ENCODE measurements at regions not wholly inside any gene's neighbourhood (a gene's known extent, or its start where the extent isn't known, plus 50 kb on each side); places are given as distances from the start of the nearest gene placed in this dataset.

DNA sequence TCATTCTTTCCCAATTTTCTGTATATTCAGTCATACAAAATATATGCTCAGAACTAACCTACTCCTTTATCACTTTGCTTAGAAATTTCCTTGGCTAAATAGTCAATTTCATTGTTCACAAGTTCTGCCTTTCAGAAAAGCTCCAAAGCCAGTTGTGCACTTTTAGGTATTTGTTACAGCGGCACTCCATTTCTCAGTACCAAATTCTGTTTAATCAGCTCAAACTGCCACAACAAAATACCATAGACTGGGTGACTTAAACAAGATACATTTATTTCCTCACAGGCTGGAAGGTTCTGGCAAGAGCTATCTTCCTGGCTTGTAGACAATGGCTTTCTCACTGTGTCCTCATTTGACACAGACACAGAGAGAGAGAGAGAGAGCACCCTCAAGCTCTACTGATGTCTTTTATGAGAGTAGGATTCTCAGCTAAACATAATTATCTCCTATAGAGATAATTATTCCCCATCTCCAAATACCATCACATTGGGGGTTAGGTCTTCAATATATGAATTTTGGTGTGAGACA, 188.8 kb upstream of the FSTL5 start:
- no peak for DNase-seq (ENCODE audit: low read depth)

DNA sequence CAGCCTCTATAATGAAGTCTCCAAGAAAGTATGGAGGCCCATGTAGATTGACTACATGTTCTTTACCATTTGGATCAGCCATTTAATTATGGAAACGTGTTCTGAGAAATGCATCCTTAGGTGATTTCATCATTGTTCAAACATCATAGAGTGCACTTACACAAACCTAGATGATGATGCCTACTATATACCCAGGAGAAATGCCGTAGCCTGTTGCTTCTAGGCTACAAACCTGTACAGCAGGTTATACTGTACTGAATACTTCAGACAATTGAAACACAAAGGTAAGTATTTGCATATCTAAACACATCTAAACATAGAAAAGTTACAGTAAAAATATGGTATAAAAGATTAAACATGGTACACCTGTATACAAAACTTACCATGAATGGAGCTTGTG, 186.5 kb upstream of the FSTL5 start:
- DNase-seq (ENCODE audit: low read depth): no peak

DNA sequence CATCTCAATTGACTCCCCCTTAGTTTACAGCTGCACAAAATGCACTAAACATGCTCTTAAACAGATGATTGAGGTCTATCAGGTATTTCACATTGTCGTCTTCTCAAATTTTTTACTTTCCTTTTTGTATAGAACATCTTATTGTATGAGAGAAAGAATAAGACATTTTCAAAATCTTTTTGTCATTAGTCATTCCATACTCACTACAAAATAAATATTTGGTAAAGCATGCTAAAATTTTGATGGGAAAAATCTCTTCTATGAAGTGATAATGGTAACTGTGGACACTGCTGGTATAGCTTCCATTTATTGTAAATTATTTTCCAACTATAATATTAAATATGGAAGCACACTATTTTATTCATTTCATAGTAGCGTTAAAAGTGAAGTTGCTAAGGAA, 185.6 kb upstream of the FSTL5 start:
- no peak for DNase-seq (ENCODE audit: low read depth)

DNA sequence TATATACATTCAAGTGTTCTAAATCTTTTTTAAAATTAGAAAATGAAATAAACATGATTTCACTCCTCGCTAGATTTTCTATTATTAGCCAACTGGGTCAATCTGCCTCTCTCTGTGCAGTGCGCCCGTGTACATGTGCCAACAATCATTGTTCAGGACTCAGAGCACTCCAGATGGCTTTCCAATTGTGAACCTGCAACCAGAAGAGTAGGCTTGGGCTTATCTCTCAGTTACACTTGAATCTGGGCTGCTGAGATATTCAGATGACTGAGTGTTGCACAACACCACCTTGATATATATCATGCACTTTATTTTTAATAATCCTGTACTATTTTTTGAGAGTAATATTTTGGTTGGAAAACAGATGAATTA, 184.0 kb upstream of the FSTL5 start:
- no peak for DNase-seq (ENCODE audit: low read depth)

DNA sequence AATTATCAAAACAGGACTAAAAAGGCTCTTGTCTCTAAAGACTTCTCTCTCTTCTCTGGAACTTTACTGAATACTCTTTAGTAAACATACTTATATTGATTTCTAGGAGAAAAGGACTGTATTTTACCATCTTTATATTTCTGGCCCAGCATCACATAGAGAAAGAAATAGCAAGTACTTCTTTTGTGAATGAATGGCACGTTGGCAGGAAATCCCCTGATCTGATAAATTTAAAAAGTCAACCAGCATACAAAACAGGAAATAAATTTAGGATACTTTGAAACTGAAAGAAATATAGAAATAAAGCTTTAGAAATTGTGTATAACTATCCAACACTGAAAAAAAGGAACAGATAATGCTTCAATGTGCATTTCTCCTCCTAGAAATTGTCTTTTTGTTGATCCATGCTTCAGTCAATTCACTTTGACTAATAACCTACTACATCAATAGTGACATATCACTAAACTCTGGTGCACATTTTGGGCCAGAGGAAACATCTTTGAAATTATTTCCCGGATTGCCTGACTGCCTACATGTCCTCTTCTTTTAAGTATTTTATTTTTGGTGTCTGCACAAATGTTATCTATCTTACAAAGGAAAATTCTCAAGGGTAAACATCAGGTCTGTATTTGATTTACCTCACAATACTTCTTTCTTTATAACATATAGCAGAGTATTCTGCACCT, 183.5 kb upstream of the FSTL5 start:
- no peak for DNase-seq (ENCODE audit: low read depth)

DNA sequence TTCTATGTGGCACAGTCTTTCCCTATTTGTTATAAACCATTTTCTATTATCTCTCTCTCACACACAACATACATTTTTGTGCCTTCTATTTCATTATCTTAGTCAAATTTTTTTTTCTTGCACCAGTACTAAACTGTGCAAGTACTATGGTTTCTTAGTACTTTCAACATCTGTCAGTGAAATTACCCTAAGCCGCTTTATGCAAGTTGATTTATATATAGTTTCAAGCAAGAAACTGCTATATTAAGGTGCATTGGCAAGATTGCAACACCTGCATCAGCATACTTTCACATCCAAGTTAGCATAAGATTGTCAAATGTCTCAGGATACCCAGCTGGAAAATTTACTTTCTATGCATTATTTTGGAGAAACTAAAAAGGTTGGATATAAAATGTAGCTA, 180.2 kb upstream of the FSTL5 start:
- DNase-seq (ENCODE audit: low read depth): no peak

DNA sequence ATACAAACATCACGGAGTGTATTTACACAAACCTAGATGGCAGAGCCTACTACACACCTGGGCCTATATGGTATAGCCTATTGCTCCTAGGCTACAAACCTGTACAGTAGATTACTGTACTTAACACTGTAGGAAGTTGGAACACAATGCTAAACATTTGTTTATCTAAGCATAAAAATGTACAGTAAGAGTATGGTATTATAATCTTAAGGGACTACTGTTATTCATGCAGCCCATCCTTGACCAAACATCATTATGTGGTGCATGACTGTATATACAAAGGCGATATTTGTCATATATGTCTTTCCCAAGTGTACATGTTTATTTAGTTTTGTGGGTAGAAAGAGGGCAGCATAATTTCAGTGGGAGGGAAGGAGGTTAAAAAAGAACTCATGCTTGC, 177.7 kb upstream of the FSTL5 start:
- DNase-seq (ENCODE audit: low read depth): no peak

DNA sequence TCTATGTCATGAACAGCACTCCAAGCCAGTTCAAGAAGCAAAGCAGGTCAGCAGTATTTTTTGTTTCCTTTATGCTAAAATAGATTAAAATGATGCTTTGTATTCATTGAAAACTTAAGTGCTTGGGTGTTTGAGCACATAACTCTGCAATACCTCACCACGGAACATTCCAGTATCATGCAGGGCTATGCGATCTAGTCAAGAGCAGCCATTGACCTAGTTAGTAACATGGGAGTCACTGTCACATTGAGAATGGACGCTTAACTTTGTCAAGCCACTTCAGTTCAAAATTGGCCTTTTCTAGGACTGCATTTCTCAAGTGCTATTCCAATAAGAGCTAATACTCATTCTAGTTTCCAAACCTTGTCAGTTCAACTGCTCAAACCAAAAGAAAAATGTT, 160.1 kb upstream of the FSTL5 start:
- DNase-seq (ENCODE audit: low read depth): no peak

DNA sequence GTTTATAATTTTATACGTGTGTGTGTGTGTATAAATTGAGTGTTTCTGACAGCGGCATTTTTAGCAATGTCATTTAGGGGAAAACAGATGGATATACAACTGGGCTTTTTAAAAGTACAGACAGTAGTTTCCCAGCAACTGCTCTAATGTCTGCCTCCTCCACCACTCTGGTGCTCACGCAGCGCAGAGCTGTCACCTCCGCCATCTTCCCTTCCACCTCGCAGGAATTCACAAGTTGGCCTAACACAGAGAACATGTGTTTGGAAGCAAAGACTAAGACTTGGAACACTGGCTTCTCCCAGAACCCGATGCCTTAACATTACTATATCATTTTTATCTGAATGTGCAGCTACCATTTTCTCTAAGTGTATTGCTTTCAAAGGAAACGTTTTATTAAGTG, 158.3 kb upstream of the FSTL5 start:
- DNase-seq (ENCODE audit: low read depth): no peak

DNA sequence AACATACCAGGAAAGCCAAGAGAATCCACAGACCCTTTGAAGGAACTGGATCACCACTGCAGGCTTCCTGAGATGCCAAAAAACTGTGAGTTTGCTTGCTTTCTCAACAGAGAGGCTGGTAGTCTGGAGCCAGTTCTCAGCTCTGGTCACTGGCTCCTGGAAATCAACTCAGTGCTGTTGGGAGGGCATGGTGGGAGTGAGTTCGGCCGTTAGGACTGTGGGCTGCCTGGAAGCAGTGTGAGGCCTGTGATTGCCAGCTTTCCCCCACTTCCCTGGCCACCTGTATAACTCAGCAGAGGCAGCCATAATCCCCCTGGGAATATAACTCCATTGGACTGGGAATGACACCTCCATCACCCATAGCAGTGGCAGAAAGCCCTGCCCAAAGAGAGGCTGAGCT, 122.0 kb upstream of the FSTL5 start:
- no peak for DNase-seq (ENCODE audit: low read depth)

DNA sequence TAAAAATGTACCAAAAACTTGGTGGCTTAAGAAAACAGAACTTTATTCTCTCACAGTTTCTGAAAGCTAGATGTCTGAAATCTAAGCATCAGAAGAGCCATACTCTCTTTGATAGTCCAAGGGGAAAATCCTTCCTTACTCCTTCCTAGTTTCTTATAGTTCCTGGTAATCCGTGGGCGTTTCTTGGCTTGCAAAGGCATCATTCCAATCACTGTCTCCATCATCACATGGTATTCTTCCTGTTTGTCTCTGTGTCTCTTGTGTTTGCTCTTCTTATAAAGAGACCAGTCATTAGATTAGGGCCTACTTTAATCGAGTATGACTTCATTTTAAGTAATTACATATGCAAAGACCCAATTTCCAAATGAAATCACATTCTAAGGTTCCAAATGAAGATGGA, 118.9 kb upstream of the FSTL5 start:
- no peak for DNase-seq (ENCODE audit: low read depth)

DNA sequence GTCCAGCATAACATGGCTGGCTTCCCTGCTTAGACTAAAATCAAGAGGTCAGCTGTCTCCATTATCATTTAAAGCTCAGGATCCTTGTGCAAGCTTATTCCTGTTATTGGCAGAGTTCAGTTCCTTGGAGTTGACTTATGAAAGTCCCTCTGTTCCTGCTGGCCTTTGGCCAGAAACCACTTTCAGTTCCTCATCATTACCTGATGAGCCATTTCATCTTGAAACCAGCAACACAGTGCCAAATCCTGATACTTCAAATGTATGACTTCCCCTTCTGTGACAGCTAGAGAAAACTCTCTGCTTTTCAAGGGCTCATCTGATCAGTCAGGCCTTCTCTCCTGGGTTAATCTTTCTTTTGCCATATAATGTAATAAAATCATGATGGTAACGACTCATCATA, 110.6 kb upstream of the FSTL5 start:
- DNase-seq (ENCODE audit: low read depth): no peak

DNA sequence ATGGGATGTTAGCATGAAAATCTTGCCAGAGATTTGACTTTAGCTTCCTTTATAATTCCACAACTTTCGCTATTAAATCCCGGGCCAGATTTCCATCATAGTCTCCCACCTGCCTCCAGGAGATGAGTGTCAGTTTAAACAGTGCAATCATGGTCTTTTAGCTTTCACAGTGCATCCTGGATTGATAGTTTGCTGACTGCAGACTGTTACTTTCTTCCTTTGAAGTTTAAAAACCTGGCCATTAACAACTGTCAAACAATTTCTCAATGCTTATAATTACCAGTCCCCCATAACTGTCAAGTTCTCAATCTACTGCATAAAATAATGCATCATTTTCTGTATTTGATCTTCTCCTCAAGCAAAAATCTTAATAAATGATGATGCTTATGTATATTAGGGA, 108.4 kb upstream of the FSTL5 start:
- no peak for DNase-seq (ENCODE audit: low read depth)

DNA sequence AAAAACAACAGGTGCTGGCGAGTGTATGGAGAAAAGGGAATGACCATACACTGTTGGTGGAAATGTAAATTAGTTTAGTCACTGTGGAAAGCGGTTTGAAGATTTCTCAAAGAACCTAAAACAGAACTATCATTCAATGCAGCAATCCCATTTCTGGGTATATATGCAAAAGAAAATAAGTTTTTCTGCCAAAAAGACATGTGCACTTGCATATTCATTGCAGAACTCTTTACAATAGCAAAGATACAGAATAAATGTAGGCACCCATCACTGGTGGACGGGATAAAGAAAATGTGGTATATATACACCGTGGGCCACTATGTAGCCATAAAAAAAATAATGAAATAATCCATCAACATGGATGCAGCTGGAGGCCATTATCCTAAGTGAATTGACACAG, 105.1 kb upstream of the FSTL5 start:
- DNase-seq (ENCODE audit: low read depth): no peak

DNA sequence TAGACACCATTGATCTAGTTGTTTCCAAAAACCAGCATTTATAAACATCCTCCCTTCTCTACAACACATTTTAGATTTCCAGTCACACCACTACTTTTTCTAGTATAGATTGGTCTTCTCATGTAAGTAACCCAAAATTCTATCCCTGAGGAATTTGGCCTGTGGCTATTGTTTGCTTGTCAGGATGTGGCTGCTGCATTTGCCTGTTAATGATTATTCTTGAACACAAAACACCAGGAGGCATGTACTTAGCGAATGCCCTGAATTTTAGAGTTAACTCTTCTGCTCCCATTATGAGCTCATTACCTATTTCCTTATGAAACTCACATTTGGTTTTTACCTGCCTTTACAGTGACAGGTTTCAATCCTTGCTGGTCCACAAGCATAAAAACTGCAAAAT, 102.0 kb upstream of the FSTL5 start:
- DNase-seq (ENCODE audit: low read depth): no peak

DNA sequence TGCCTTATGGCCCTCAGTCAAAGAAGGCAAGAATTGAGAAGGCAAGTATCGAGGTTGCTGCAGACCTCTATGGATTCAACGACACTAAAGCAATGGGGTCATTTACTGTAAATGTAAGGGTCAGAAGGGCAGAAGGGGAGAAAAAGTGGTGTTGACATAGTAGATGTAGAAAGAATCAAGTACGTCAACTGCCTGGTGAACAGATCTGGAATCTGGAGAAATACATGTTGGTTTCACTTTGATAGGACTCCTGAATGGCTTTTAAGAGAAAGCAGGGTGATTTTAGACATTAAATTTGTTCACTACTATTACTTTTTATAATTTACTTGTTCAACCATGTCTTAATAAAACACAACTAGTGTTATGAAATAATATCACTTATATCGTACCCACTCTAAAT, 81.3 kb upstream of the FSTL5 start:
- no peak for DNase-seq (ENCODE audit: low read depth)

DNA sequence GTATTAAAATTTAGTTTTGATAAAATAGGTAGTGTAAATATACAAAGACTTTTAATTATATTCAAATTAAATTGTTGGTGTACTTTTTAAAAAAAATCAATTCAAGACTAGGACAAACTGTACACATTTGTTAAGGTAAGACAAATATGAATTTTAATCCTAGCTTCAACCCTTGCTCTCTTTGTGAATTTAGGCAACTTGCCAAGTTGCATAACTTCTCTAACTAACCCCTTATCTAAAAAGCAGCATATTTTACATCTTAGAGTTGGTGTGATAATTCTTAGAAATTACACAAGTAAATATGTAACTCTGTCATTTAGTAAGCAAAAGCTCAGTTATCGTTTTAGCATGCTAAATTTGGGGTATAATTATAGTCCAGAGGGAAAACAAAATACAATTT, 78.1 kb upstream of the FSTL5 start:
- DNase-seq (ENCODE audit: low read depth): no peak

DNA sequence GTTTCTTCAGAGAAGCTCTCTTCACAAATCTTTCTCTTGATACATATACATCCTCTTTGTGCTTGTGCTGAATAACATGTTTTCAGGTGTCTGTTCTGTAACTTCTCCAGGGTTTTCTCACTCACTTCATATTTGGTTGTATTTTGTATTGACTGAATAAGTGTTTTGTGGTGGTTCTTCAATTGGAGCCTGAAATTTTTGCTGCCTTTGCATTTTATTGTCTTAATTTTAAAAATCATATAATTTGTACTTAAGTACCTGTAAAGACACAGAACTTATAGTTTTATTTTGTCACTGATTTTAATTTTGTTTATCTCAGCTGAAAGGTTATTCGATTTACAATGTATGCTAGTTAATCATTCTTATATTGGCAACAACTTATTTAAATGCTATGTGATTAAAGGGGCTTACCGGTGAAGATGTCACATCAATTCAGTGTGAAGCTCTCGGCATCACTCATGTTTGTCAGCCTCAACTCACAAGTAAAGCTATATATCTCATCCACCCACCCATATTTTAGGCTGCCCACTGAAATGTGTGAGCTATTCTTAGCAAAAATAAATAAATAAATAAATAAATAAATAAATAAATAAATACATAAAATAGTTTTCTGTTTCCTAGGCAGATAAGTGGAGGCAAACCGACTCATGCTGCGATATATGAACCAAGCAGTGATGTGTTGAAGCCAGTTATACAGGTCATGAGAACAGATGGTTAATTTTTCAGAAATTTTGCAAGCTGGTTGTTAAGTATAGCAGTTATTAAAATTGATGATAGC, 76.4 kb upstream of the FSTL5 start:
- DNase-seq (ENCODE audit: low read depth): no peak

DNA sequence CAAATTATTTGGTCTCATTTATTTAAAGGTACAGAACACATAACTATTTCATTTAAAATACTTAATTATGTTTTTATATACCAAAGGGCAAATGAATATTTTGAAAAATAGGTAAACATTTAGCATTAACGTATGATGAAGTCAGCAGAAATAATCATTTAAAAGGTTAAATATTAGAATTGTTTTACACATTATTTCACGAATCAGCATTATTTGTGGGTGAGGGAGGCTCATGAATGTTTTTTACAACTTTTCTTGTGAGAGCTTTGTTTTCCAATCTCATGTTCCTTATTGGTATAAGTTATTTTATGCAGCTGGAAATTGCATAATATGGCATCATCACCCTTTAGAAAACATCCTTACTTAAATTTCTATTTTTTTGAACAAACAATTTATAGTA, 73.9 kb upstream of the FSTL5 start:
- no peak for DNase-seq (ENCODE audit: low read depth)

DNA sequence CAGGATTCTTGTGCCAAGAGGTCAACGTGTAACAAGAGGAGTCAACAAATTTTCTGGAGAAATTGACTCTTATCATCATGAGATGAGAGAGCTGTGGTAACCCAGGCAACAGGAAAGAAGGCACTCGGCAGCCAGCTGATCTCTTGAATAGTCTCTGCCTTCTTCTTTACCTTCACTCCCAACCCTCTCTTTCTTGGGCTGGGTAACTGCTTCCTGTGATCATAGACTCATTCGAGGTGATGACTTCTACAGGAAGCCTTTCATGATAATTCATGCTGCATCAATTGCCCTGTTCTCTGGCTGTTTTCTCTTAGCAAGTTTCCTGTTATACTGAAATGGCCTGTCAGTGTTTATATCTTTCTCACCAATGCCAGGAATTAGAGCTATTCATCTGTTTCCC, 70.8 kb upstream of the FSTL5 start:
- DNase-seq (ENCODE audit: low read depth): no peak

DNA sequence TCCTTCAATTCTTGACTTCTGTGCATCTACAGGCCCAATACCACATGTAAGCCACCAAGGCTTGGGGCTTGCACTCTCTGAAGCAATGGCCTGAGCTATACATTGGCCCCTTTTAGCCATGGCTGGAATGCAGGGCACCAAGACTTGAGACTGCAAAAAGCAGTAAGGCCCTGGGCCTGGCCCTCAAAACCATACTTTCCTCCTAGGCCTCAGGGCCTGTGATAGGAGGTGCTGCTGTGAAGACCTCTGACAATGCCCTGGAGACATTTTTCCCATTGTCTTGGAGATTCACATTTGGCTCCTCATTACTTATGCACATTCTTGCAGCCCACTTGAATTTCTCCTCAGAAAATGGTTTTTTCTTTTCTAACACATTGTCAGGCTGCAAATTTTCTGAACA, 68.5 kb upstream of the FSTL5 start:
- no peak for DNase-seq (ENCODE audit: low read depth)

DNA sequence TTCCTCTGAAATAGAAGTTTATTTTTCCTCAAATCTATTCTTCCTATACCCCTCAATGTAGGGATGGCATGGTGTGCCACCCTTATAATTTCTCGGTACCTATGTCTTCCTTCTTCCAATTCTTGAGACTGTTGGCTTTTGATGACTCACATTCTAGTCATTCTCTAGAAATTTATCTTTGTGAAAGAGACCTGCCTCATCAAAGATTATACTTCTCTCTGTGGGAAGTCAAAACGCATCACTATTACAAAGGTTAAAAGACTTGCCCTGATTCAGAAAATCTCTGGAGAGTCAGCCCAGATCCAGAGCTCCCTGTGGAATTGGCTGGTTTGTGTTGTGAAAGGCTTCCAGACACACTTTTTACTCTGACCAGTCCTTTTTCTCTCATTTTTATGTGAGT, 65.9 kb upstream of the FSTL5 start:
- no peak for DNase-seq (ENCODE audit: low read depth)

DNA sequence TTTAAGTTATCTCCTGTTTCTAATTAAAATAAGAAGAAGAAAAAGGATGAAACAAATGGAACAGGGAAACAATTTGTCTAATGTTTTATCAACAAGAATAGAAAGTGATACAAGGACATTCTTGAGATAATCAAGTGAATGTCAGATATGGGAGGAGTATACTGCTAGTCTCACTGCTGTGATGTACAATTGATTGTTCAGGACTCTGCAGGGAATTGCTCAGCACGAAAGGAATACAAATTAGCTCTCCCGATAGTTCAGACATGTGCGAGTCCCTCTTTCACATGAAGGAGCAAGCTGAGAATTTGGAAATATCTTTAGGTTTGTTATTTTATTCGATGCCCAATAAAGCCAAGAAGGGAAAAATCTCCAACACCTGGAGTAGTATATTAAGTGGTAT, 57.3 kb upstream of the FSTL5 start:
- DNase-seq (ENCODE audit: low read depth): no peak

Measured in GM04504 (cell line).